HCT116 (cell line): ENCODE measurements at regions not wholly inside any gene's neighbourhood (a gene's known extent, or its start where the extent isn't known, plus 50 kb on each side); places are given as distances from the start of the nearest gene placed in this dataset.

ENCODE experiments used
- ATAC-seq: fragments of 200-7000 bp; cut with Tn5 transposase; 2 replicates; pipeline ENCODE4 v1.9.1; 2020; ENCODE audit warnings: mild to moderate bottlenecking, moderate library complexity
- BruUV-seq: library from RNA; stranded (reverse); fragments of 400-500 nt; replicated peaks from 2 replicates; lab custom pipeline; 2021; lab: Mats Ljungman, UMichigan
- CTCF ChIA-PET: fragments of 300-600 bp; sonication (Branson Sonifier 250); formaldehyde crosslinking; loops from one replicate; lab custom pipeline; 2021; ENCODE audit warnings: antibody characterized with exemption; lab: Charles Lee
- POLR2A ChIA-PET: fragments of 300-600, 350-600 bp; sonication (Branson Sonifier 250); formaldehyde crosslinking; loops from one replicate; lab custom pipeline; 2021; ENCODE audit warnings: antibody characterized with exemption; lab: Charles Lee
- RAD21 ChIA-PET, 2 experiments: fragments of 300-600 bp; sonication (Branson Sonifier 250); formaldehyde crosslinking; loops; one replicate each; lab custom pipeline; 2023; ENCODE audit warnings: low total read pairs in 2 of 2; ENCODE audit not compliant: uncharacterized antibody in 2 of 2, unreplicated experiment in 2 of 2, low non-redundant PET in 1 of 2; lab: Charles Lee
- DNase-seq: peaks from one replicate; pipeline ENCODE4 v3.0.0-alpha.2; 2010; ENCODE audit warnings: low read depth, low spot score
- H2AFZ ChIP-seq: fragments of 200-600 bp; shearing (Covaris generic), sonication (generic); 2 replicates; pipeline ENCODE4 v1.6.1; 2017; ENCODE audit warnings: low read depth, mixed run types, mixed read lengths, antibody characterized with exemption, low read length; ENCODE audit not compliant: poor library complexity, severe bottlenecking
- H3K27ac ChIP-seq: 2 replicates; pipeline ENCODE4 v1.5.1; 2012; ENCODE audit warnings: low read depth, low read length
- H3K27me3 ChIP-seq: fragments of 200-600 bp; sonication (generic); 2 replicates; pipeline ENCODE4 v1.6.1; 2016; ENCODE audit warnings: mixed run types, low read length, mixed read lengths; ENCODE audit not compliant: insufficient read depth
- H3K36me3 ChIP-seq, 2 experiments: fragments of 200-500 bp in 1 of 2; fragments of 200-600 bp in 1 of 2; sonication (Bioruptor generic) in 1 of 2; sonication (generic) in 1 of 2; 2 replicates each; pipeline versions ENCODE4 v1.5.1 to v1.6.1; 2014 to 2016; ENCODE audit warnings: low read length in 2 of 2, inconsistent platforms in 1 of 2, mixed read lengths in 1 of 2, mixed run types in 1 of 2; ENCODE audit not compliant: insufficient read depth in 2 of 2, control insufficient read depth in 1 of 2
- H3K4me1 ChIP-seq, 2 experiments: fragments of 200-600 bp in 1 of 2; sonication (generic) in 1 of 2; 2 replicates each; pipeline versions ENCODE4 v1.5.1 to v1.6.1; 2012 to 2017; ENCODE audit warnings: low read length in 2 of 2, inconsistent platforms in 1 of 2, mild to moderate bottlenecking in 1 of 2, mixed read lengths in 1 of 2, mixed run types in 1 of 2, moderate library complexity in 1 of 2; ENCODE audit not compliant: insufficient read depth in 2 of 2, control insufficient read depth in 1 of 2
- H3K4me2 ChIP-seq: fragments of 200-600 bp; sonication (generic); 2 replicates; pipeline ENCODE4 v1.6.1; 2017; ENCODE audit warnings: mixed run types, low read length, mixed read lengths
- H3K4me3 ChIP-seq, 2 experiments: fragments of 200-600 bp in 1 of 2; sonication (generic) in 1 of 2; replicated peaks in 1 of 2; 2 replicates each; pipeline ENCODE4 v1.5.1; 2011 to 2016; ENCODE audit warnings: low read length in 2 of 2, control low read depth in 1 of 2, low read depth in 1 of 2, mild to moderate bottlenecking in 1 of 2, mixed read lengths in 1 of 2, mixed run types in 1 of 2
- H3K79me2 ChIP-seq: fragments of 200-600 bp; sonication (generic); 2 replicates; pipeline ENCODE4 v1.6.1; 2017; ENCODE audit warnings: mild to moderate bottlenecking, mixed run types, low read length, moderate library complexity, mixed read lengths; ENCODE audit not compliant: insufficient read depth
- H3K9ac ChIP-seq: fragments of 200-600 bp; sonication (generic); 2 replicates; pipeline ENCODE4 v1.6.1; 2016; ENCODE audit warnings: low read length, mixed read lengths
- H3K9me2 ChIP-seq: fragments of 200-600 bp; sonication (generic), shearing (Covaris generic); 2 replicates; pipeline ENCODE4 v1.6.1; 2017; ENCODE audit warnings: mixed run types, mild to moderate bottlenecking, moderate library complexity; ENCODE audit not compliant: insufficient read depth
- H3K9me3 ChIP-seq, 2 experiments: fragments of 200-500 bp in 1 of 2; fragments of 200-600 bp in 1 of 2; sonication (Bioruptor generic) in 1 of 2; sonication (generic) in 1 of 2; 2 replicates each; pipeline ENCODE4 v1.6.1; 2014 to 2017; ENCODE audit warnings: low read length in 2 of 2, mixed read lengths in 2 of 2, inconsistent platforms in 1 of 2, low read depth in 1 of 2, mild to moderate bottlenecking in 1 of 2, mixed run types in 1 of 2, moderate library complexity in 1 of 2; ENCODE audit not compliant: control insufficient read depth in 1 of 2, insufficient read depth in 1 of 2
- H4K20me1 ChIP-seq: fragments of 200-600 bp; sonication (generic), shearing (Covaris generic); 2 replicates; pipeline ENCODE4 v1.6.1; 2017; ENCODE audit warnings: mixed run types, mild to moderate bottlenecking, moderate library complexity; ENCODE audit not compliant: insufficient read depth
- ELF1 ChIP-seq: IDR thresholded peaks from 2 replicates; pipeline ENCODE4 v1.6.1; 2012; ENCODE audit warnings: low read depth, borderline replicate concordance
- EZH2 ChIP-seq: fragments of 200-600 bp; sonication (generic); IDR thresholded peaks from 2 replicates; pipeline ENCODE4 v1.6.1; 2017; ENCODE audit warnings: antibody characterized with exemption, mixed run types
- SIN3A ChIP-seq: IDR thresholded peaks from 2 replicates; pipeline ENCODE4 v1.6.1; 2012; ENCODE audit warnings: low read depth
- SP1 ChIP-seq: IDR thresholded peaks from 2 replicates; pipeline ENCODE4 v1.6.1; 2012; ENCODE audit warnings: low read depth
- ZBTB33 ChIP-seq: IDR thresholded peaks from 2 replicates; pipeline ENCODE4 v1.6.1; 2011; ENCODE audit warnings: mild to moderate bottlenecking, low read length, moderate library complexity; ENCODE audit not compliant: insufficient replicate concordance; ENCODE audit errors: extremely low read depth
- ZNF274 ChIP-seq: fragments of 200-500 bp; sonication (Bioruptor generic); IDR thresholded peaks from 2 replicates; pipeline ENCODE4 v1.6.1; 2014; ENCODE audit warnings: mild to moderate bottlenecking, low read depth, low read length, inconsistent platforms
- intact Hi-C: fragments of 100-400 bp; cut with micrococcal nuclease; formaldehyde crosslinking; loops from 2 replicates; pipeline ENCODE4 v1.10.0; 2022

GRCh38 chr10:42940487-42941294 lies 136.2 kb upstream of the RET start:
- ATAC-seq = no peak
- H3K36me3 ChIP-seq = no peaks in the 10 kb centered on the region
- H3K27ac ChIP-seq = no peak overlapping the region
- H3K4me3 ChIP-seq = no peak overlapping the region
- TF ChIP-seq EZH2 = no peak
- TF ChIP-seq ZBTB33 = no peak
- TF ChIP-seq SP1 = no peak
- no peak for TF ChIP-seq ZNF274
- TF ChIP-seq, all 23 proteins: peak for 0
- no peak overlapping the region for H2AFZ ChIP-seq
- BruUV-seq = no TSS peak
- H3K4me2 ChIP-seq = no peak overlapping the region
- no peaks in the 10 kb centered on the region for H3K9me2 ChIP-seq
- H3K9me3 ChIP-seq = no peaks in the 10 kb centered on the region
- no peaks in the 10 kb centered on the region for H3K27me3 ChIP-seq
- H3K9ac ChIP-seq = no peak overlapping the region
- H4K20me1 ChIP-seq = no peaks in the 10 kb centered on the region
- ChIA-PET POLR2A (no interaction called here), RAD21 (no interaction called here), CTCF (no interaction called here)
- no peaks in the 10 kb centered on the region for H3K4me1 ChIP-seq
- no peaks in the 10 kb centered on the region for H3K79me2 ChIP-seq
- intact Hi-C loops = no loop called here
- no peak for DNase-seq

GRCh38 chr10:42941295-42941644 lies 135.6 kb upstream of the RET start:
- Histone ChIP-seq H3K9me2 (no peaks in the 10 kb centered on the region), H3K4me3 (no peak overlapping the region), H4K20me1 (no peaks in the 10 kb centered on the region), H2AFZ (no peak overlapping the region), H3K27me3 (no peaks in the 10 kb centered on the region), H3K9ac (no peak overlapping the region), H3K27ac (no peak overlapping the region), H3K4me1 (no peaks in the 10 kb centered on the region), H3K4me2 (no peak overlapping the region), H3K36me3 (no peaks in the 10 kb centered on the region), H3K9me3 (no peaks in the 10 kb centered on the region), H3K79me2 (no peaks in the 10 kb centered on the region)
- RAD21 ChIA-PET = no interaction called here
- CTCF ChIA-PET = no interaction called here
- no TSS peak for BruUV-seq
- DNase-seq (no peak), ATAC-seq (no peak)
- intact Hi-C loops = no loop called here
- POLR2A ChIA-PET = no interaction called here
- TF ChIP-seq ELF1 (no peak), SIN3A (no peak)
